Fibroblast of lung (primary cell): ENCODE measurements at regions not wholly inside any gene's neighbourhood (a gene's known extent, or its start where the extent isn't known, plus 50 kb on each side); places are given as distances from the start of the nearest gene placed in this dataset.

Source experiments
- DNase-seq, 2 donors: peaks; one replicate each; pipeline versions ENCODE4 v3.0.0 to v3.0.0-alpha.2; 2010; ENCODE audit warnings: low read depth in 2 of 2
- H2AFZ ChIP-seq: 2 replicates; pipeline ENCODE4 v1.5.1; 2012; ENCODE audit warnings: low read length, control low read depth, inconsistent platforms
- H3K27ac ChIP-seq: 2 replicates; pipeline ENCODE4 v1.5.1; 2011; ENCODE audit warnings: low read length, control low read depth; ENCODE audit not compliant: insufficient read depth
- H3K27me3 ChIP-seq: 2 replicates; pipeline ENCODE4 v1.5.1; 2011; ENCODE audit warnings: mild to moderate bottlenecking, low read length; ENCODE audit not compliant: control insufficient read depth, insufficient read depth
- H3K36me3 ChIP-seq: 2 replicates; pipeline ENCODE4 v1.5.1; 2011; ENCODE audit warnings: low read length; ENCODE audit not compliant: control insufficient read depth, insufficient read depth
- H3K4me1 ChIP-seq: 2 replicates; pipeline ENCODE4 v1.5.1; 2011; ENCODE audit warnings: low read length; ENCODE audit not compliant: control insufficient read depth, insufficient read depth; ENCODE audit errors: extremely low read depth
- H3K4me2 ChIP-seq: 2 replicates; pipeline ENCODE4 v1.5.1; 2011; ENCODE audit warnings: low read length, control low read depth; ENCODE audit not compliant: insufficient read depth; ENCODE audit errors: extremely low read depth
- H3K4me3 ChIP-seq, 4 experiments: fragments of 200-600 bp in 1 of 4; sonication (generic) in 1 of 4; replicated peaks in 1 of 4; 2 replicates each; pipeline ENCODE4 v1.5.1; 2011 to 2016; ENCODE audit warnings: low read length in 4 of 4, low read depth in 3 of 4, mild to moderate bottlenecking in 3 of 4, control low read depth in 2 of 4, inconsistent platforms in 1 of 4, mixed read lengths in 1 of 4; ENCODE audit not compliant: insufficient read depth in 1 of 4; ENCODE audit errors: control extremely low read depth in 1 of 4
- H3K79me2 ChIP-seq: 2 replicates; pipeline ENCODE4 v1.5.1; 2012; ENCODE audit warnings: mild to moderate bottlenecking, low read length, inconsistent platforms; ENCODE audit not compliant: control insufficient read depth, insufficient read depth
- H3K9ac ChIP-seq: 2 replicates; pipeline ENCODE4 v1.5.1; 2011; ENCODE audit warnings: mild to moderate bottlenecking, low read length, control low read depth; ENCODE audit not compliant: insufficient read depth
- H3K9me3 ChIP-seq: 2 replicates; pipeline ENCODE4 v1.5.1; 2012; ENCODE audit warnings: low read depth, low read length; ENCODE audit not compliant: control insufficient read depth, insufficient read depth
- H4K20me1 ChIP-seq: 2 replicates; pipeline ENCODE4 v1.5.1; 2011; ENCODE audit warnings: low read length; ENCODE audit not compliant: control insufficient read depth, insufficient read depth; ENCODE audit errors: extremely low read depth
- EZH2 ChIP-seq: IDR thresholded peaks from 2 replicates; pipeline ENCODE4 v1.5.1; 2012; ENCODE audit warnings: low read length, control low read depth, mild to moderate bottlenecking; ENCODE audit errors: missing control alignments
- TF ChIP-seq, protein P1 (sequence below), 2 donors: IDR thresholded peaks in 1 of 2; conservative IDR thresholded peaks in 1 of 2; 1 replicate in 1 of 2; 2 replicates in 1 of 2; pipeline ENCODE4 v1.5.1; 2011 to 2012; ENCODE audit warnings: low read length in 2 of 2, control low read depth in 1 of 2, inconsistent platforms in 1 of 2, low read depth in 1 of 2, mild to moderate bottlenecking in 1 of 2

DNA sequence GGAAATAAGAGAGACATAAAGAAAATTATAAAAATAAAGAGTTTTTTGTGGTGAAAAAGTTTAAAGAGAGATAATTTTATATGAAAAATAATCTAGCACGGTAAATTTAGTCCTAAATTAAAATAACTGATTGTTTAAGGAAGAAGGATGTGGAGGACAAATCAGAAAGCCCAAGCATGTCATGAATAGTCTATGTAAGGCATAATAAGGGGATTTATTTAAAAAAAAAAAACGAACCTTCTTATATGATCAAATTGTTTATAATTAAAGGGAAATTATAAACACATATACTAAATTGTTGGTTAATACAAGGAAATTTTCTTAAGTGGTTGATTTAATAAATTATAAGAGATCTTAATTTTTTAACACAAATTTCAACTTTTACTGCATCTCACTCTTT is 551.8 kb upstream of the TYRP1 start:
- Histone ChIP-seq H2AFZ (no peak overlapping the region), H3K4me2 (no peak overlapping the region), H3K9ac (no peak overlapping the region), H3K79me2 (no peaks in the 10 kb centered on the region), H3K27me3 (no peaks in the 10 kb centered on the region), H3K4me1 (no peaks in the 10 kb centered on the region), H3K36me3 (no peaks in the 10 kb centered on the region), H3K9me3 (no peaks in the 10 kb centered on the region), H3K4me3 (no peak overlapping the region), H3K27ac (no peak overlapping the region), H4K20me1 (no peaks in the 10 kb centered on the region)
- no peak for TF ChIP-seq EZH2
- TF ChIP-seq, protein P1, sequence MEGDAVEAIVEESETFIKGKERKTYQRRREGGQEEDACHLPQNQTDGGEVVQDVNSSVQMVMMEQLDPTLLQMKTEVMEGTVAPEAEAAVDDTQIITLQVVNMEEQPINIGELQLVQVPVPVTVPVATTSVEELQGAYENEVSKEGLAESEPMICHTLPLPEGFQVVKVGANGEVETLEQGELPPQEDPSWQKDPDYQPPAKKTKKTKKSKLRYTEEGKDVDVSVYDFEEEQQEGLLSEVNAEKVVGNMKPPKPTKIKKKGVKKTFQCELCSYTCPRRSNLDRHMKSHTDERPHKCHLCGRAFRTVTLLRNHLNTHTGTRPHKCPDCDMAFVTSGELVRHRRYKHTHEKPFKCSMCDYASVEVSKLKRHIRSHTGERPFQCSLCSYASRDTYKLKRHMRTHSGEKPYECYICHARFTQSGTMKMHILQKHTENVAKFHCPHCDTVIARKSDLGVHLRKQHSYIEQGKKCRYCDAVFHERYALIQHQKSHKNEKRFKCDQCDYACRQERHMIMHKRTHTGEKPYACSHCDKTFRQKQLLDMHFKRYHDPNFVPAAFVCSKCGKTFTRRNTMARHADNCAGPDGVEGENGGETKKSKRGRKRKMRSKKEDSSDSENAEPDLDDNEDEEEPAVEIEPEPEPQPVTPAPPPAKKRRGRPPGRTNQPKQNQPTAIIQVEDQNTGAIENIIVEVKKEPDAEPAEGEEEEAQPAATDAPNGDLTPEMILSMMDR (conservative IDR thresholded peaks at IDR 0.05 in 1 of 2, IDR thresholded peaks at IDR 0.05 in 1 of 2; ENCODE audit: low read depth in 1 of 2, low read length in 2 of 2) = no peak
- DNase-seq = no peak

DNA sequence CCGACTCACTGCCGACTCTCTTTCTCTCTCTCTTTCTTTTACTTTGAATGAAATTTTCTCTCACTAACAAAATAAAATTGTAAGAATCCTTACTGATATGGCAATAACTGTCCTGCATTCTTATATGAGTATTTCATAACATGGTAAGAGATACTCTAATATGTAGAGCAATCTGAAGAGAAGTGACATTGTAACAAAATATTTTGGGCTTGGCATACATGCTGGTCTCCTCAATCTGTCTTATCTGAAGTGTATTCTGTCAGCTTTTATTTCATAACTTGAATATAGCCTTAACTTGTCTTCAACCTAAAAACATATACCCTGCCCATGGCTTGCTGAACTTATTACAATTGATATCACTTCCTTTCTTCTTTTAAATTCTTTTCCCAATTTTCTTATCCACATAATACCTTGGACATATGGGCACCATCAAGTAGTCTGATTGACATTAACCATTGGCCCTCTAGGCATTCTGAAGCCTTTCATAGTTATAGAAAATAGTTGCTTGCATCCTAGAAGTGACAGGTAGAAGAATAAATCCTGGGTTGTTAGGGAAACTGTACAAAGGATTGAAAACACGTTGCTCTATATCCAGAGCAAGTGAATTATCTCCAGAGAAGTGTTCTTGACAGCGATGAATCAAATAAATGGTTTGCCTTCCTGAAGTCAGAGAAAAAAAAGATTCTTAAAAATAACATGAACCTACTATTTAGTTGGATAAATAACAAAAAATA is 537.6 kb upstream of the TYRP1 start:
- Histone ChIP-seq H4K20me1 (no peaks in the 10 kb centered on the region), H2AFZ (no peak overlapping the region), H3K4me3 (no peak overlapping the region), H3K9ac (no peak overlapping the region), H3K27me3 (no peaks in the 10 kb centered on the region), H3K79me2 (no peaks in the 10 kb centered on the region), H3K27ac (no peak overlapping the region), H3K4me2 (no peak overlapping the region), H3K4me1 (no peaks in the 10 kb centered on the region), H3K9me3 (no peaks in the 10 kb centered on the region), H3K36me3 (no peaks in the 10 kb centered on the region)
- no peak for TF ChIP-seq EZH2
- TF ChIP-seq, protein P1 (conservative IDR thresholded peaks at IDR 0.05 in 1 of 2, IDR thresholded peaks at IDR 0.05 in 1 of 2; ENCODE audit: low read depth in 1 of 2, low read length in 2 of 2) = no peak
- DNase-seq = no peak

DNA sequence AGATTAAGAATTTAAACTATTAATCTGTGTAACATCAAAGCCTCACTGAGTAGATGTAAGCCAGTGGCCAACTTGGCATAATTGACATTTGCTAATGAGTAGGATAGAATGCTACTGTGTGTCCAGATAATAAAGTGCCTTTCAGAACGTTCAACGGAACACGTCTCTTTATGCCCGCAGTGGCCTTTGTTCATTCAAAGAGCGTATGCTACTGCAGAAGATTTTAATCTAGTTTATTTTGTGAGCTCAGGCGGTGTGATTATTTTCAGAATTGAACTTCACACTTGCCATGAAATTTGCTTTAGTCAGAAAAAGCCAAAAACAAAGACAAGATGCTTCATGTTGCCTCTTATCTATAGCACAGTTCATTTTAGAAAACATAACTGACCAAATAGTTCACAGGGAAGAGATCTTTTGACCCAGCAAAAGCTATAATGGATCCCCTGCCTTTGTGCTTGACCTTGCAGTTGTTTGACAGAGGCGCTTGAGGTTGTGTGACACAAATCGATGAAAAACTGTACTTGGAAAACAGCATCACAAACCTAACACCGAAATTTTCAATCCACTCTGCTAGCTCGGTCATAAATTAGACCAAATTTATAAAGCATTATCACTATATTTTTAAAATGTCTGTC is 530.9 kb upstream of the TYRP1 start:
- Histone ChIP-seq H3K4me2 (no peak overlapping the region), H3K27me3 (no peaks in the 10 kb centered on the region), H3K4me1 (no peaks in the 10 kb centered on the region), H2AFZ (no peak overlapping the region), H3K4me3 (no peak overlapping the region), H3K27ac (no peak overlapping the region), H4K20me1 (no peaks in the 10 kb centered on the region), H3K9ac (no peak overlapping the region), H3K9me3 (no peaks in the 10 kb centered on the region), H3K79me2 (no peaks in the 10 kb centered on the region), H3K36me3 (no peaks in the 10 kb centered on the region)
- no peak for TF ChIP-seq EZH2
- TF ChIP-seq, protein P1 (conservative IDR thresholded peaks at IDR 0.05 in 1 of 2, IDR thresholded peaks at IDR 0.05 in 1 of 2; ENCODE audit: low read depth in 1 of 2, low read length in 2 of 2) = no peak
- DNase-seq = no peak
